HEK293T (cell line): ENCODE measurements at regions not wholly inside any gene's neighbourhood (a gene's known extent, or its start where the extent isn't known, plus 50 kb on each side); places are given as distances from the start of the nearest gene placed in this dataset.

Experiments used
- CTBP1 ChIP-seq: fragments of 450-650 bp; IDR thresholded peaks from 2 replicates; pipeline ENCODE4 v1.6.1; 2016; ENCODE audit warnings: borderline replicate concordance
- ELF4 ChIP-seq: fragments of 450-650 bp; IDR thresholded peaks from 2 replicates; pipeline ENCODE4 v1.6.1; 2017; ENCODE audit warnings: antibody characterized with exemption
- FOXM1 ChIP-seq: fragments of 450-650 bp; IDR thresholded peaks from 2 replicates; pipeline ENCODE4 v1.6.1; 2017; ENCODE audit warnings: mild to moderate bottlenecking, borderline replicate concordance
- SUZ12 ChIP-seq: fragments of 450-650 bp; IDR thresholded peaks from 2 replicates; pipeline ENCODE4 v1.6.1; 2016; ENCODE audit warnings: mild to moderate bottlenecking
- TF ChIP-seq, protein P1 (sequence below): fragments of 450-650 bp; IDR thresholded peaks from 2 replicates; pipeline ENCODE4 v1.6.1; 2016

DNA sequence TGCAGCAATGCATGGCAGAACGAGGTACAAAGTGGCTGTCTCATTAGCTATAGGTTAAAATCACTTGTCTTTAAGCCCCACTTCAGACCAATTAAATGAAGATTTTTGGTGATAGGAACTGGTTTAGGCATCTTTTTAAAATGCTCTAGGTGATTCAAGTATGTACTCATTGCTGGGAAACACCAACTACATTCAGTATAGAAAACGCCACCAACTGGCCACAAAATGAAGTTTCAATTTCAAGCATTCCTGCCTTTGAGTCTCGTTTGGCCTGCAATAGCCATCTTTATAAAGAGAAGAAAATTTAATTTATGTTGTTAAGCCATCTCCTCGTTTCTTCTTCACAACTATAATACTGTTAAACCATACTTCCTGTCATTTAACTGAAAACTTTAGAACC lies 587.9 kb downstream of the GBE1 start:
- TF ChIP-seq SUZ12 (no peak), CTBP1 (no peak), FOXM1 (no peak), ELF4 (no peak)
- TF ChIP-seq, protein P1, sequence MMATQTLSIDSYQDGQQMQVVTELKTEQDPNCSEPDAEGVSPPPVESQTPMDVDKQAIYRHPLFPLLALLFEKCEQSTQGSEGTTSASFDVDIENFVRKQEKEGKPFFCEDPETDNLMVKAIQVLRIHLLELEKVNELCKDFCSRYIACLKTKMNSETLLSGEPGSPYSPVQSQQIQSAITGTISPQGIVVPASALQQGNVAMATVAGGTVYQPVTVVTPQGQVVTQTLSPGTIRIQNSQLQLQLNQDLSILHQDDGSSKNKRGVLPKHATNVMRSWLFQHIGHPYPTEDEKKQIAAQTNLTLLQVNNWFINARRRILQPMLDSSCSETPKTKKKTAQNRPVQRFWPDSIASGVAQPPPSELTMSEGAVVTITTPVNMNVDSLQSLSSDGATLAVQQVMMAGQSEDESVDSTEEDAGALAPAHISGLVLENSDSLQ, result no peak
